ENCODE measurements at regions not wholly inside any gene's neighbourhood (a gene's known extent, or its start where the extent isn't known, plus 50 kb on each side); places are given as distances from the start of the nearest gene placed in this dataset.
A peak's percentile ranks its signal among the peaks of the same experiment; 100 is the strongest.

DNA sequence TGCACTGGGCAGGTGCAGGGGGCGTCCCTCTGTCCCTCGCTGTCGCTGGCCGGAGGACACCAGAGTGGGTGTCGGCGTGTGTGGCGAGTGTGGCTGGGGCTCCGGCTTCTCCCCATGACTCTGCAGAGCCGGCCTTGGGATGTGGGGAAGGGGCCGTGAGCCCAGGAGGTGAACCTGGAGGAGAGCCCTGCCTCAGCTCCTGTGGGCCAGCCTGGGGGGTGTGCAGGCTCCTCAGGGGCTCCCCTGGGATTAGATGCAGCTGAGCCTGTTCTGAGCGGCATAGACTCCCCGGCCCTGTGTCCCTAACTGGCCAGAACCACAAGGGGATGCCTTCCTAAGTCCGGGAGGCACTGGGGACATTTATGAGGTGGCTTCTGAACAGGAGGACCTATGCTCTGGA is 73.2 kb upstream of the GATA5 start:
- H3K27me3 ChIP-seq = peaks cover 17% of the 10 kb centered on the region
- intact Hi-C loops (cut with DNase I) = no loop called here
- no peaks in the 10 kb centered on the region for H3K36me3 ChIP-seq
- H3K4me1 ChIP-seq = peaks cover 11 to 21% of the 10 kb centered on the region in 2 donors
- no peak for TF ChIP-seq POLR2A (IDR thresholded peaks at IDR 0.05)
- TF ChIP-seq, protein P1, sequence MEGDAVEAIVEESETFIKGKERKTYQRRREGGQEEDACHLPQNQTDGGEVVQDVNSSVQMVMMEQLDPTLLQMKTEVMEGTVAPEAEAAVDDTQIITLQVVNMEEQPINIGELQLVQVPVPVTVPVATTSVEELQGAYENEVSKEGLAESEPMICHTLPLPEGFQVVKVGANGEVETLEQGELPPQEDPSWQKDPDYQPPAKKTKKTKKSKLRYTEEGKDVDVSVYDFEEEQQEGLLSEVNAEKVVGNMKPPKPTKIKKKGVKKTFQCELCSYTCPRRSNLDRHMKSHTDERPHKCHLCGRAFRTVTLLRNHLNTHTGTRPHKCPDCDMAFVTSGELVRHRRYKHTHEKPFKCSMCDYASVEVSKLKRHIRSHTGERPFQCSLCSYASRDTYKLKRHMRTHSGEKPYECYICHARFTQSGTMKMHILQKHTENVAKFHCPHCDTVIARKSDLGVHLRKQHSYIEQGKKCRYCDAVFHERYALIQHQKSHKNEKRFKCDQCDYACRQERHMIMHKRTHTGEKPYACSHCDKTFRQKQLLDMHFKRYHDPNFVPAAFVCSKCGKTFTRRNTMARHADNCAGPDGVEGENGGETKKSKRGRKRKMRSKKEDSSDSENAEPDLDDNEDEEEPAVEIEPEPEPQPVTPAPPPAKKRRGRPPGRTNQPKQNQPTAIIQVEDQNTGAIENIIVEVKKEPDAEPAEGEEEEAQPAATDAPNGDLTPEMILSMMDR (IDR thresholded peaks at IDR 0.05) = no peak
- DNase-seq = no peak
- no peak overlapping the region for H3K4me3 ChIP-seq (replicated peaks in 1 of 3)
- H3K27ac ChIP-seq = no peak overlapping the region
- no peaks in the 10 kb centered on the region for H3K9me3 ChIP-seq
- 70 to 77% methylated on average over 2 to 6 of the region's 13 CpGs for whole genome bisulfite sequencing, 2 donors

DNA sequence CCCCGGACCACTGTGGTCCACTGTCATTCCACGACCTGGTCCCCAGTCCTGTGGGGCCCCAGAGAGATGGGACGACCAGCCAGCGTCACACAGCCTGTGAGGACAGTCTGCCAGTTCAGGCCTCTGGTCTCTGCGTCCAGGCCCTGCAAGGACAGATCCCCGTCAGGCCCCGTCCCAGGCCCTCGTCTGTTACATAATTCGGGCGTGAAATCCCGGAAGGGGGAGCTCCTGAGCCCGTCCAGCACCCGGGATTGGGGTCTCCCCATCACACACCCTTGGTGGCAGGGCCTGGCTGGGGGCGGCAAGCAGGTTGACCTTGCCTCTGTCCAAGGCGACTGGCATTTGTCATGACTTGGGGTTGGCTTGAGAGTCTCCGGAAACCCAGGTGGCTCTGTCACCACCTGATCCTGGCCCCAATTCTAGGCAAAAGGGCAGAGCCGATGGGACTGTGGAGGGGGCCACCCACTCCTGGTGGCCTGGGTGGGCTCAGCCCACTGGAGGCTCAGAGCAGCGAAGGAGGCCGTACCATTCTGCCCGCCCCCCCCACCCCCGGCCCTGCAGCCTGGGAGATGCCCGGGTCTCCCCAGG is 73.8 kb upstream of the GATA5 start:
- no peak for DNase-seq
- H3K4me1 ChIP-seq = peaks cover 11 to 21% of the 10 kb centered on the region in 2 donors

DNA sequence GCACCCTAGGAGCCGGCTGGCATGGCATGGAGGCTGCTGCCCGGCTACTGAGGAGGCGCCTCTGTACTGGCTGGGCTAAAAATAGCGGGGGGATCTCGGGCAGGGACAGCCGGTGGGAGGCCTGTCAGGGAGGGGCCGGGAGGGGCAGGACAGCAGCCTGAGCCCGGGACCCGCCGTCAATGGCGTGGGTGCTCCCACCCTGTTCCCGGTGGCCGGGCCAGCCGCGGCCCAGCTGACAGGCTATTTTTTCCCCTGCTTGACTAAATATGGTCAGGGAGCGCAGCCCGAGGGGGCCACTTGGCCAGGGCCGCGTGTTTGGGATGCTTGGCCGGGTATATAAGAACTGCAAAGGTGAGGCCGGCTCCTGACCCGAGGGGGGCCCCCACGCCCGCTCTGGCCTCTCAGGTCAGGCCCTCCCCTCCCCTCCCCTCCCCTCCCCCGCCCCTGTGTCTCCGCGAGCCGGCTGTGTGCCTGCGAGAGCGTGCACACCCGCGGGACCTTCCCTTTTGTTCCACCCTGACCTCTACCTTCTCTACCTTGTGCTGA is 74.4 kb upstream of the GATA5 start:
- 0 to 4% methylated on average over 5 to 18 of the region's 32 CpGs for WGBS, 2 donors
- Histone ChIP-seq H3K4me3 (replicated peaks in 1 of 3) (no peak overlapping the region), H3K9me3 (no peaks in the 10 kb centered on the region), H3K4me1 (peaks cover 11 to 21% of the 10 kb centered on the region in 2 donors), H3K36me3 (no peaks in the 10 kb centered on the region), H3K27ac (no peak overlapping the region), H3K27me3 (peaks cover 17% of the 10 kb centered on the region)
- intact Hi-C loops (cut with DNase I) = no loop called here
- TF ChIP-seq, protein P1 (IDR thresholded peaks at IDR 0.05) = no peak
- no peak for TF ChIP-seq POLR2A (IDR thresholded peaks at IDR 0.05)
- DNase-seq = peak; percentile 26 to 37

More for the DNA sequence above, 73.8 kb upstream of the GATA5 start:
- intact Hi-C loops (cut with DNase I) = no loop called here
- peaks cover 17% of the 10 kb centered on the region for H3K27me3 ChIP-seq
- H3K36me3 ChIP-seq = no peaks in the 10 kb centered on the region
- no peak for TF ChIP-seq POLR2A (IDR thresholded peaks at IDR 0.05)
- TF ChIP-seq, protein P1 (IDR thresholded peaks at IDR 0.05) = no peak
- 71% methylated on average over 19 of the region's 22 CpGs; no CpG with 5 or more reads in 1 of the 2 donors for WGBS, 2 donors
- no peak overlapping the region for H3K4me3 ChIP-seq (replicated peaks in 1 of 3)
- no peak overlapping the region for H3K27ac ChIP-seq
- H3K9me3 ChIP-seq = no peaks in the 10 kb centered on the region

DNA sequence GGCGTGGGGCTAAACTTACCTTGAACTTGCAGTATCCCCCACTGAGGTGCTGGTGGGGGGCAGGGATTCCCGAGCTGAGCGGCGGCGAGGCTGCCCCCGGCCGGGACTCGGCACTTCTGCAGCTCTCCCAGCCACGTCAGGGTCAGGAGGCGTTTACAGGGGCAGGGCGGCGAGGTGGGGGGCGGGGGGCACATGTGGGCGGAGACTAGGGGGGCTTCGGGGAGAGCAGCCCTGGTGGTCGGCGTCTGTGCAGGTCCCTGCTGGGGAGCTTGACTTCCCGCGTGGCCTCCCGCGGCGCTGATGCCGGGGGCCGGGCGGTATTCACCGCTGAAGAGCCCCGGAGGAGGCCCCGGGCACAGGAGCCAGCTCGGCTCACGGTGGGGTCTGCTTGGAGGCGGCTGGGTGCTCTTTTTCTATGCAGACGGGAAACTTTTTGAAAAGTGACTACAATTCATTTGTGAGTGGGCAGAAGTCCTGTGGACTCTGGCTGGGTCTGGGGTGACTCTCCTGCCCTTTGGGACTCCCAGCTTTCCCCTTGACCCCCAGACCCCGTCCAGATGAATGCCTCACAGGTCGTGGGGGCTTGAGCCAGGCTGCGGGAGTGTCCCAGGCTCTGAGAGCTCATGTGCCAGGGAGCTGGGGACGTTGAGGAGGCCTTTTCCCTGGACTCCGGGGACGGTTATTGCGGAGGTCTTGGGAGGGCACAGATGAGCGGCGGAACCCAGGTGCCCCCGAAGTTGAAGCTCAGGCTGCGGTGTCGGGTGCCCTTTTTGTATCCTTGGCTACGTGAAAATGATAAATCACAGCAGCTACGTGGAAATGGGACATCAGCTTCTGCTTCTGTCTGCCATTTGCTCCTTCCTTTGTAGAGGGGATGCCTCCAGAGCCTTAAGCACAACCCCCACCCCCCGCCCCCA is 75.9 kb upstream of the GATA5 start:
- WGBS, 2 donors = 40 to 54% methylated on average over 12 to 22 of the region's 47 CpGs
- Histone ChIP-seq H3K4me3 (replicated peaks in 1 of 3) (no peak overlapping the region), H3K4me1 (peaks cover 11 to 21% of the 10 kb centered on the region in 2 donors), H3K27me3 (peaks cover 17% of the 10 kb centered on the region), H3K27ac (no peak overlapping the region), H3K9me3 (no peaks in the 10 kb centered on the region), H3K36me3 (no peaks in the 10 kb centered on the region)
- intact Hi-C loops (cut with DNase I) = no loop called here
- DNase-seq = peak in 1 of 2 donors; percentile 5
- no peak for TF ChIP-seq POLR2A (IDR thresholded peaks at IDR 0.05)
- TF ChIP-seq, protein P1 (IDR thresholded peaks at IDR 0.05) = no peak
